Heart right ventricle (tissue), 16 donors: ENCODE measurements at regions not wholly inside any gene's neighbourhood (a gene's known extent, or its start where the extent isn't known, plus 50 kb on each side); places are given as distances from the start of the nearest gene placed in this dataset.

Experiments
- ATAC-seq, 8 donors: fragments of 200-7000 bp; cut with Tn5 transposase; one replicate each; pipeline ENCODE4 v1.9.1; 2020; ENCODE audit warnings: mild to moderate bottlenecking in 8 of 8, moderate library complexity in 8 of 8, moderate number of reproducible peaks in 1 of 8
- DNase-seq, 2 donors: peaks; one replicate each; pipeline ENCODE4 v3.0.0-alpha.2; 2020
- H3K27ac ChIP-seq, 10 donors: fragments of 200-600 bp; sonication (generic) in 2 of 10; one replicate each; pipeline versions ENCODE4 v1.5.0 to v1.8.0; 2020 to 2022; ENCODE audit warnings: mild to moderate bottlenecking in 3 of 10
- H3K27me3 ChIP-seq, 7 donors: fragments of 200-600 bp; one replicate each; pipeline ENCODE4 v1.8.0; 2021 to 2022; ENCODE audit warnings: mild to moderate bottlenecking in 2 of 7
- H3K36me3 ChIP-seq, 9 donors: fragments of 200-600 bp; sonication (generic) in 1 of 9; one replicate each; pipeline versions ENCODE4 v1.5.0 to v1.8.0; 2020 to 2022; ENCODE audit warnings: mild to moderate bottlenecking in 2 of 9
- H3K4me1 ChIP-seq, 9 donors: fragments of 200-600 bp; sonication (generic) in 1 of 9; one replicate each; pipeline versions ENCODE4 v1.5.0 to v1.8.0; 2020 to 2022; ENCODE audit warnings: mild to moderate bottlenecking in 4 of 9
- H3K4me3 ChIP-seq, 10 donors: fragments of 200-600 bp; sonication (generic) in 2 of 10; one replicate each; pipeline versions ENCODE4 v1.5.0 to v1.8.0; 2020 to 2022; ENCODE audit warnings: mild to moderate bottlenecking in 7 of 10, moderate library complexity in 2 of 10
- H3K9me3 ChIP-seq, 11 donors: fragments of 200-600 bp in 10 of 11; sonication (generic) in 2 of 11; one replicate each; pipeline versions ENCODE4 v1.5.0 to v1.8.0; 2013 to 2022; ENCODE audit warnings: mild to moderate bottlenecking in 2 of 11, control low read depth in 1 of 11, moderate library complexity in 1 of 11
- CTCF ChIP-seq, 9 donors: fragments of 200-600 bp; sonication (generic) in 2 of 9; IDR thresholded peaks; one replicate each; pipeline versions ENCODE4 v1.5.0 to v1.8.0; 2021 to 2022; ENCODE audit warnings: antibody characterized with exemption in 9 of 9, mild to moderate bottlenecking in 5 of 9, moderate library complexity in 1 of 9
- WGBS, 2 donors: extraction: QIAGEN DNeasy Blood & Tissue Kit; methylation state at CpG; one replicate each; pipeline ENCODE4 v1.1.7; 2013; ENCODE audit warnings: inconsistent platforms in 1 of 2; 5-methylcytosine and 5-hydroxymethylcytosine counted together
- intact Hi-C, 10 donors: fragments of 100-400 bp; cut with DNase I; formaldehyde crosslinking; loops; one replicate each; pipeline versions ENCODE4 v1.11.1 to v1.14.2; 2022
- donor health status: Arrhythmogenic right ventricular cardiomyopathy.
- donor health status: ischemic (EF 13 %, LVEDD 7.1; RV severe dilation, severe dysfunction).
- donor health status: healthy with polysubstance abuse.
- donor health status: DM: no; HTN: yes; CAD: no.
- donor health status: DM: no; HTN: no; CAD: no.
- donor health status: ischemic (EF 25% LVEDD 6.9; RV normal size, moderate dysfunction).
- donor health status: ischemic (EF 25% LVEDD 5.7; RV mildly dilated, moderate dysfunction).
- donor health status: healthy.
- donor health status: DM: yes; HTN: yes; CAD: no.
- donor health status: Ischemic cardiomyopathy.
- donor health status: ischemic (EF 35%, LVEDD 5.7; RV mildly dilated, moderate dysfunction).
- donor health status: nonischemic (EF 11% LVEDD 7.7; RV severe dilation, severe dysfunction).
- donor health status: DM: yes; HTN: yes; CAD: no.
- donor health status: PGD.
- donor health status: ischemic (EF 29% LVEDD 5.4; RV normal size, mild dysfunction).
- donor health status: nonischemic (EF 23%, LVEDD 6.1; RV moderate dilation, normal function).

GRCh38 chr1:192086644-192087043 lies 71.6 kb upstream of the RGS18 start:
- no peak for ATAC-seq
- intact Hi-C loops: loop anchor here in 1 of 10 donors (5.0 kb wide), 1 partner anchor 1306 kb away; no protein-coding TSS in a partner anchor

GRCh38 chr1:192087334-192087733 lies 70.9 kb upstream of the RGS18 start:
- Histone ChIP-seq H3K27me3 (no peaks in the 10 kb centered on the region), H3K4me3 (no peak overlapping the region), H3K36me3 (no peaks in the 10 kb centered on the region), H3K27ac (no peak overlapping the region), H3K9me3 (no peaks in the 10 kb centered on the region), H3K4me1 (no peaks in the 10 kb centered on the region)
- WGBS, 2 donors: 73 to 83% methylated on average over 1 of the region's 1 CpG
- no peak for DNase-seq
- no peak for TF ChIP-seq CTCF (IDR thresholded peaks at IDR 0.05)
- intact Hi-C loops: loop anchor here in 1 of 10 donors (5.0 kb wide), 1 partner anchor 1305 kb away; no protein-coding TSS in a partner anchor
- no peak for ATAC-seq

More at GRCh38 chr1:192086644-192087043, 71.6 kb upstream of the RGS18 start:
- Histone ChIP-seq H3K27ac (no peak overlapping the region), H3K4me1 (no peaks in the 10 kb centered on the region), H3K36me3 (no peaks in the 10 kb centered on the region), H3K9me3 (no peaks in the 10 kb centered on the region), H3K4me3 (no peak overlapping the region), H3K27me3 (no peaks in the 10 kb centered on the region)
- no peak for TF ChIP-seq CTCF (IDR thresholded peaks at IDR 0.05)
- 95 to 97% methylated on average over 1 of the region's 1 CpG for WGBS, 2 donors
- no peak for DNase-seq

GRCh38 chr1:192088496-192088895 lies 69.8 kb upstream of the RGS18 start:
- Histone ChIP-seq H3K4me3 (no peak overlapping the region), H3K36me3 (no peaks in the 10 kb centered on the region), H3K9me3 (no peaks in the 10 kb centered on the region), H3K4me1 (no peaks in the 10 kb centered on the region), H3K27ac (no peak overlapping the region), H3K27me3 (no peaks in the 10 kb centered on the region)
- ATAC-seq (no peak), DNase-seq (no peak)
- intact Hi-C loops: loop anchor here in 1 of 10 donors (5.0 kb wide), 1 partner anchor 1304 kb away; no protein-coding TSS in a partner anchor
- 48 to 68% methylated on average over 2 of the region's 2 CpGs for WGBS, 2 donors
- TF ChIP-seq CTCF (IDR thresholded peaks at IDR 0.05): no peak

- Histone ChIP-seq H3K9me3 (peaks cover 0 to 6% (median 0%) of the 10 kb centered on the region in 11 donors), H3K27ac (no peak overlapping the region), H3K27me3 (no peaks in the 10 kb centered on the region), H3K36me3 (no peaks in the 10 kb centered on the region), H3K4me1 (no peaks in the 10 kb centered on the region), H3K4me3 (no peak overlapping the region)
- ATAC-seq: no peak
- TF ChIP-seq CTCF (IDR thresholded peaks at IDR 0.05): no peak
- intact Hi-C loops: no loop called here
- 89 to 96% methylated on average over 4 of the region's 4 CpGs for WGBS, 2 donors
- DNase-seq: no peak
Measured at GRCh38 chr1:192098001-192098400, 60.3 kb upstream of the RGS18 start.
